GM21367 (cell line): ENCODE measurements at regions not wholly inside any gene's neighbourhood (a gene's known extent, or its start where the extent isn't known, plus 50 kb on each side); places are given as distances from the start of the nearest gene placed in this dataset.

Experiments
- ATAC-seq: cut with Tn5 transposase; IDR thresholded peaks from one replicate; pipeline ENCODE4 v1.9.1; 2021; ENCODE audit not compliant: unreplicated experiment

- no peak for ATAC-seq
These were observed 51.3 kb upstream of the PFKP start for GRCh38 chr10:3016016-3016415.

DNA sequence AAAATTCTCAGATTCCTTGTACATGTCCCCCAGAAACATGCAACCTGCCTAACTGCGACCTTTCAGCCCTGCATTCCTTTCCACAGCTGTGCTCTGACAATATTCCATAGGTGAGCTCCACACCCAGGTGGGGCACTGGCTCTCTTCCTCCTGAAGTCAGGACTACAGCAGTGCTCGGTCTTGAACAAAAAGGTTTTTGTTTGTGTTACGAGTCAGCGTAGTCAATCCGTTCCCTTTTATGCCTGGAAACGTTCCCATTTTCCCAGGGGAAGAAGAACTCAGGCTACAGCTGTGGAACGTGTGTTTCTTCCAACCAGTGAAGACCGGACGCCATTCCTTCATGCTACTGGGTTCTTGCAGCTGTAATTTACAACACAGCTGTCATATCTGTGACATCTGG, 52.4 kb upstream of the PFKP start:
- no peak for ATAC-seq

GRCh38 chr10:3012223-3012622, 55.1 kb upstream of the PFKP start:
- no peak for ATAC-seq

- ATAC-seq, result no peak
These were observed 56.4 kb upstream of the PFKP start for GRCh38 chr10:3010816-3011460.

DNA sequence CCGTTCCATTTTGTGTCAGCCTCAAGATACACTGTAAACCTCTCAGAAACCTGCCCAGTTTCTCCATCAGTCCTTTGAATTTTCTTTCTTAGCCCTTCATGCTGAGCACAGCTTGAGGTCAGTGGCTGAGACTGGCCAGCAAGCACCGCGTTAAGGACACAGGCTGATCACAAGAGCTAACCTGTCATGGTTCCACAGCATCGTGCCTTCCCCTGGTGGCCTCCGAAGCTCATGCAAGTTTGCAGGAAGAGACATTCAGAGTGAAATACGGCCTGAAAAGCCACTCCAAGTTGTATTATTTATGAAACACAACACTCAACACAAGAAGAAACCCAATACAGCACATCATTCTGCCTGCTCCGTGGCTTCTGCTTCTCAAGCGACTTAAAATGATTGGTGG, 57.0 kb upstream of the PFKP start:
- no peak for ATAC-seq

DNA sequence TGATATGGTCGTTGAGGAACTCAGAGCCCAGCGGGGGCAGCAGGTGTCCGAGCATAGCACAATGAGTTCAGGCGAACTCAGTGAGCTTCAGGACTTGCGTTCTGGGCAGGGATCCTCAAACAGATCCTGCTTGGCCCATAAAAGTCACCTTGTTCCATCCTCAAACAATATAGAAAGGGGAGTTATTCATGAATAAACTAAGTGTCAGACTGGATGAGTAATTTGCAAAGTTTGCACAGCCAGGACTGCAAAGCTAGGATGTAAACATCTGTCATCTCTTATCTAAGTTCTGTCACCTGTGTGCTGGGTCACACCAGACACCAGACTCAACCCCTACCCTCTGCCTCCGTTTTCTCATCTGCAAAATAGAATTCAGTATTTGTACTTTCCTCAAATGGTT, 58.0 kb upstream of the PFKP start:
- ATAC-seq, result no peak

- no peak for ATAC-seq
These were observed 58.7 kb upstream of the PFKP start for GRCh38 chr10:3008518-3009195.

GRCh38 chr10:3006607-3007006, 60.7 kb upstream of the PFKP start:
- ATAC-seq, result no peak

- no peak for ATAC-seq
These were observed 61.3 kb upstream of the PFKP start for GRCh38 chr10:3006093-3006492.

DNA sequence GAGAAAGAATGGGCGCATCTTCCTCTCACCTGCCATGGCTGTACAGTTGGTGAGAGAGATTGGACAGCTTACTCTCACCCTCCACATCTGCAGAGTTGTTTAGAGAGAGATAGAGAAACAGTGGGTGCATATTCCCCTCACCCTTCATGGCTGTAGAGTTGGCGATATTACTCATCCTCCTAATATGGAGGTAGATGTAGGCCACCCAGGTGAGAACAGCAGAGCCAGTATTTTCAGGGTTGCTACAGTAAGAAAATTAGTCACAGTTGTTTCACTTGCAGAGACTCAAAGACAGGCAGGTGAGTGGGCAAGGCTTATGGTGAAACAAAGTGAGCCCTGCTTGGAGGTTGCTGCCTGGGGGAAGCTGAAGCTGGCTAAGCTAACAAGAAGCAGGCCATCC, 65.0 kb upstream of the PFKP start:
- no peak for ATAC-seq

DNA sequence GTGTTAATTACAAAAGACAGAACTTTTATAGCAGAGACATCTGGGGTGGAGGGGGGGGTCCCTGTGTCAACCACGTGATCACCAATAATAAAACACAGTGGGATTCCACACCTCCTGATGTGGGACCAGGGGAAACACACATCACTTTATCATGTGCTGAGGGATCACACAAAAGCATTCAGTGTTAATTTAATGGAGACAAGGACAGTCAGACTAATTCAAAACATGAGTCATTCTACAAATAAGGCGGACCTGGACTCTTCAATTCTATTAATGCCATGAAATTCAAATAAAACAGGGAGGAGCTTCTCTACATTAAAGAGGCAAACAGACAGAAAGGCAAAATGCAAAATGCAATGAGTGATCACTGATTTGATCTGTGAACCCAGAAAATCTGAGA, 67.3 kb upstream of the PFKP start:
- ATAC-seq, result no peak

GRCh38 chr10:2994221-2994961, 73.0 kb upstream of the PFKP start:
- ATAC-seq, result no peak

DNA sequence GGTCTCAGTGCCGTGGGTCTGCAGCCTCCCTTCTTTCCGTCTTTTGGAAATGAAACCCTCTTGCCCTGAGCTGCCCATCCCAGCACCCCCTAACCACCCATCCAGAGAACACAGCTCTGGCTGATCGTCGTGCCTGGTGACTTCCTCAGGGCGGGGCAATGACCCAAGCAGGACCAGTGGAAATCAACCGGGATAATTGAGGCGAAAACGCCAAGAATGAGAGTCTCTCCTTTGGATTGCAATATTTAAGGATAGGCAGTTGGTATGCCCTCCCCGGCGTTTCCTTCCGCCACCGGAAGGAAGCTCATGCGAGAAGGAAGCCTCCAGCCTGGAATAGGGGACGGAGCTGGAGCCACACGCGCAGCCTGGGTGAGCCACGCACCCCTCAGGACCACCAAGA, 73.7 kb upstream of the PFKP start:
- no peak for ATAC-seq

- ATAC-seq, result no peak
These were observed 74.7 kb upstream of the PFKP start for GRCh38 chr10:2992401-2993198.

DNA sequence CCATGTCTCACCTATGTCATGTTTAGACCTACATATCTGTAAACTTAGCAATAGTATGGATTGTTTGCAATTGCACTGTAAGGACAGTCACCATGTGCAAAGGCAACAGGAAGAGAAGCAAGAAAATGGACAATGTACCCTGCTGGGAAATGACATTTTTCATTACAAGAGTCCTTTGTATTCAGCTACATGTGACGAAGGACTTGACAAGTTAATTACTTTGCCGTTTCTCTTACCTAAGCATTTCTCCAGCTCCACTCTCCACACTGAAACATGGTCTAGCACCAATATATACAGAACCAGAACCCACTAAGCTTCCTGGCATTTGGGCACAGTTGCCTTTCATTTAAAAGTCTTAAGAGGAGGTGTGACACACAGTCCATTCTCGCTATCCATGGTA, 76.6 kb upstream of the PFKP start:
- ATAC-seq, result no peak

DNA sequence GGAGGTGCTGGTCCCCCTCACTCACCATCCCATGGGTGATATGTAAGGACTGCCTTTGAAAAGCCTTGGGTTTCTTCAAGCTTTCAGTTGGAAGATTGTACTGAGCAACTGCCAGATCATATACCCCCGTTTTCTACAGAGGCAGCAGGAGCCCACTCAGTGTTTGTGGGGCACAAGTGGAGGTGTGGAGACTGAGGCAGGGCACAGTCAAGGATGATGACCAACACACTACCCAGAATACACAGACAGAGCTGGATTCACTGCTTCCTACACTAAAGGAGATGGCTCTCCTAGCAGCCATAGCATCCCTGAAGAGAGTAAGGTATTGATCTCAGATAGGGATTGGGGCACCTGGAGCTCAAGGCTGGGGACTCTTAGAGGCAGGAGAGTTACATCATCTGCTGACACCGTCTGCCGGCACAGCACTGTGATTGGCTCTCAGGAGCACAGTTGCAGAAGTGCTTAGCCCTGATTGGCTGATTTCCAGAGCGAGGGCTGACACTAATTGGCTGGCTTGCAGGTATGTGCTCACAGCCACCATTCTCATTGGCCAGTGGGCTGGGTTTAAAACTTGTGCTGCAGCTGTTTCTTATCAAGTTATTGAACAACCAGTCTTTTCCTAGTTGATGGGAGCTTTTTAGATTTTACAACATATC, 77.9 kb upstream of the PFKP start:
- ATAC-seq, result no peak

DNA sequence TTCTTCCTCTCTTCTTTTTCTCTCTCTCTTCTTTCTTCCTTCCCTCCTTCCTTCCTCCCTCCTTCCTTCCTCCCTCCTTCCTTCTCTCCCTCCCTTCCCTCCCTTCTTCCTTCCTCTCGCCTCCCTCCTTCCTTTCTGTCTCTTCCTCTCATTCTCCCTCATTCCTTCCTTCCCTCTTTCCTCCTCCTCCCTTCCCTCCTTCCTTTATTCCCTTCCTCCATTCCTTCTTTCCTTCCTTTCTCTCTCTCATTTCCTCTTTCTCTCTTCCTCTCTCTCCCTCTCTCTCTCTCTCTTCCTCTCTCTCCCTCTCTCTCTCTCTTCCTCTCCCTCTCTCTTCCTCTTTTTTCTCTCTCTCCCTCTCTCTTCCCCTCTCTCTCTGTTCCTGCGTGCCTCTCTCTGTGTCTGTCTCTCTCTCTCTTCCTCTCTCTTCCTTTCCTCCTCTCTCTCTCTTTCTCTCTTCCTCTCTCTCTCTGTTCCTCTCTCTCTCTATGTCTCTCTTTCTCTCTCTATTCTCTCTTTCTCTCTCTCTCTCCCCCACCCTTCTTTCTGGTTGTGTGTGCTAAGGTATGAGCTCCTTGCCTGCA, 80.1 kb upstream of the PFKP start:
- ATAC-seq, result no peak

DNA sequence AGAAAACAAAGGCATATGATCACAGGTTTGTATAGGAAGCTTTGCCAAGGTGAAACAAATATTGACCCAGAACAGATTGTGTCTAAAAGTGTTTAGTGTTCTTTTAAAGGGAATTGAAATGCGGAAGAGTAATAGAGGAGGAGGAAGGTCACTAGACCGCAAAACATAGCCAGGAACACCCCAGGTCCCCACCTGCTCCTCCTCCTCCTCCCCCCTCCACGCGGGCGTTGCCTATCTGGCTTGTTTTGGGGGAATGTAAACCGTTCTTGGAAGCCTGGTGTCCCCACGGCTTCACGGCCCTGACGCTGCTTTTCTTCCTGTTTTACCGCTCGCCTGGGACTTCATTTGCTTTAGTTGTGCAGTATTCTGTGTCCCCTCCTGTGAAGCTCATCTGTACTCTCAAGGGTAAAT, 81.0 kb upstream of the PFKP start:
- ATAC-seq, result no peak

DNA sequence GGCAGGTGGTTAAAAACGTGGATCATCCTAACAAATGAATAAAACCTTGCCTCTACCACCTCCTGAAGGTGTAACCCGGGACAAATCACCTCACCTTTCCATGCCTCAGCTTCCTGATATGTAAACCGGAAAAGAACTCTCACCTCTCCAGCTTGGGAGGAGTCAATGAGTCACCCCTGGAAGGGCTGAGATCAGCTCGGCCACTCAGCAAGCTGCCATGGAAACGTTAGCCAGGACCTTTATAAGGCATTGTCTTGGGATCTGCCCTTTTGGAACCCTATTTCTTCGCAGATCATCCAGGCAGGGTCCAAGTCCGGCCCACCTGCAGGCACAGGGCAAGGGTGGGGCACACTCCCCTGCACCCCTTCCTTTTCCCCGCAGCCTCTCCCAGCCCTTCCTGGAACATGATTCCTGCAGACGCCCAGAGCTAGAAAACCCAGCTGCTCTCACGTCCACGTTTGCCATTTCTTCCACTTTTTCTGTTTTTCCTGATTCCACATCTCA, 81.6 kb upstream of the PFKP start:
- ATAC-seq, result no peak

GRCh38 chr10:2984682-2985081, 82.7 kb upstream of the PFKP start:
- no peak for ATAC-seq
